ENCODE measurements at regions not wholly inside any gene's neighbourhood (a gene's known extent, or its start where the extent isn't known, plus 50 kb on each side); places are given as distances from the start of the nearest gene placed in this dataset.

GRCh38 chr1:238777551-238777950 is 608.8 kb upstream of the CHRM3 start:
- no peaks in the 10 kb centered on the region for H3K9me3 ChIP-seq (ENCODE audit: insufficient read depth, low read depth, low read length)
- H3K4me1 ChIP-seq (ENCODE audit: insufficient read depth, low read length), result no peaks in the 10 kb centered on the region
- no peak overlapping the region for H3K4me3 ChIP-seq (ENCODE audit: insufficient read depth, low read depth, low read length)
- FAIRE-seq, result no peak
- no peaks in the 10 kb centered on the region for H3K36me3 Mint-ChIP-seq (ENCODE audit: low read depth, unreplicated experiment)
- peak overlapping the region; percentile 28 for H3K27ac Mint-ChIP-seq (ENCODE audit: unreplicated experiment)
- H3K9ac ChIP-seq (ENCODE audit: low read length), result no peak overlapping the region
- H2AFZ ChIP-seq (ENCODE audit: low read depth, low read length), result no peak overlapping the region
- H4K20me1 ChIP-seq (ENCODE audit: insufficient read depth, low read length), result no peaks in the 10 kb centered on the region
- no peaks in the 10 kb centered on the region for H3K36me3 ChIP-seq (ENCODE audit: insufficient read depth, low read length)
- H3K27ac ChIP-seq (ENCODE audit: low read depth, low read length), result no peak overlapping the region
- TF ChIP-seq EZH2 (IDR thresholded peaks at IDR 0.05; ENCODE audit: insufficient read depth, low read length), result no peak
- no peak for TF ChIP-seq CTCF (IDR thresholded peaks at IDR 0.05; ENCODE audit: insufficient read depth, low read depth, low read length)
- no peaks in the 10 kb centered on the region for H3K27me3 Mint-ChIP-seq (ENCODE audit: low read depth, unreplicated experiment)
- H3K4me3 Mint-ChIP-seq (ENCODE audit: unreplicated experiment), result no peak overlapping the region
- no peaks in the 10 kb centered on the region for H3K27me3 ChIP-seq (ENCODE audit: insufficient read depth, low read length)
- H3K9me3 Mint-ChIP-seq (ENCODE audit: unreplicated experiment), result peaks cover 1% of the 10 kb centered on the region
- peak; percentile 46 for DNase-seq (ENCODE audit: low read depth)
- peaks cover 10% of the 10 kb centered on the region for H3K4me1 Mint-ChIP-seq (ENCODE audit: low read depth, unreplicated experiment)
- no peaks in the 10 kb centered on the region for H3K79me2 ChIP-seq (ENCODE audit: insufficient read depth, low read length)
- no peak overlapping the region for H3K4me2 ChIP-seq (ENCODE audit: low read length)

GRCh38 chr1:238776126-238776525 is 610.2 kb upstream of the CHRM3 start:
- no peak overlapping the region for H3K9ac ChIP-seq (ENCODE audit: low read length)
- TF ChIP-seq EZH2 (IDR thresholded peaks at IDR 0.05; ENCODE audit: insufficient read depth, low read length) (no peak), CTCF (IDR thresholded peaks at IDR 0.05; ENCODE audit: insufficient read depth, low read depth, low read length) (no peak)
- H3K4me3 ChIP-seq (ENCODE audit: insufficient read depth, low read depth, low read length), result no peak overlapping the region
- H4K20me1 ChIP-seq (ENCODE audit: insufficient read depth, low read length), result no peaks in the 10 kb centered on the region
- Mint-ChIP-seq H3K9me3 (ENCODE audit: unreplicated experiment) (peaks cover 1% of the 10 kb centered on the region), H3K4me1 (ENCODE audit: low read depth, unreplicated experiment) (peaks cover 10% of the 10 kb centered on the region), H3K27me3 (ENCODE audit: low read depth, unreplicated experiment) (no peaks in the 10 kb centered on the region), H3K36me3 (ENCODE audit: low read depth, unreplicated experiment) (no peaks in the 10 kb centered on the region), H3K4me3 (ENCODE audit: unreplicated experiment) (no peak overlapping the region), H3K27ac (ENCODE audit: unreplicated experiment) (no peak overlapping the region)
- no peak overlapping the region for H3K27ac ChIP-seq (ENCODE audit: low read depth, low read length)
- no peaks in the 10 kb centered on the region for H3K79me2 ChIP-seq (ENCODE audit: insufficient read depth, low read length)
- H3K36me3 ChIP-seq (ENCODE audit: insufficient read depth, low read length), result no peaks in the 10 kb centered on the region
- H3K27me3 ChIP-seq (ENCODE audit: insufficient read depth, low read length), result no peaks in the 10 kb centered on the region
- DNase-seq (ENCODE audit: low read depth) (no peak), FAIRE-seq (no peak)
- no peaks in the 10 kb centered on the region for H3K4me1 ChIP-seq (ENCODE audit: insufficient read depth, low read length)
- H2AFZ ChIP-seq (ENCODE audit: low read depth, low read length), result no peak overlapping the region
- H3K4me2 ChIP-seq (ENCODE audit: low read length), result no peak overlapping the region
- H3K9me3 ChIP-seq (ENCODE audit: insufficient read depth, low read depth, low read length), result no peaks in the 10 kb centered on the region

GRCh38 chr1:238772322-238772721 is 614.0 kb upstream of the CHRM3 start:
- no peaks in the 10 kb centered on the region for H3K79me2 ChIP-seq (ENCODE audit: insufficient read depth, low read length)
- Mint-ChIP-seq H3K4me1 (ENCODE audit: low read depth, unreplicated experiment) (peaks cover 3% of the 10 kb centered on the region), H3K9me3 (ENCODE audit: unreplicated experiment) (no peaks in the 10 kb centered on the region), H3K36me3 (ENCODE audit: low read depth, unreplicated experiment) (no peaks in the 10 kb centered on the region), H3K27ac (ENCODE audit: unreplicated experiment) (no peak overlapping the region), H3K4me3 (ENCODE audit: unreplicated experiment) (no peak overlapping the region), H3K27me3 (ENCODE audit: low read depth, unreplicated experiment) (no peaks in the 10 kb centered on the region)
- TF ChIP-seq CTCF (IDR thresholded peaks at IDR 0.05; ENCODE audit: insufficient read depth, low read depth, low read length), result no peak
- TF ChIP-seq EZH2 (IDR thresholded peaks at IDR 0.05; ENCODE audit: insufficient read depth, low read length), result no peak
- DNase-seq (ENCODE audit: low read depth), result peak; percentile 41
- no peak overlapping the region for H3K4me3 ChIP-seq (ENCODE audit: insufficient read depth, low read depth, low read length)
- H3K4me1 ChIP-seq (ENCODE audit: insufficient read depth, low read length), result no peaks in the 10 kb centered on the region
- no peak overlapping the region for H3K9ac ChIP-seq (ENCODE audit: low read length)
- H4K20me1 ChIP-seq (ENCODE audit: insufficient read depth, low read length), result no peaks in the 10 kb centered on the region
- H3K27ac ChIP-seq (ENCODE audit: low read depth, low read length), result no peak overlapping the region
- no peaks in the 10 kb centered on the region for H3K27me3 ChIP-seq (ENCODE audit: insufficient read depth, low read length)
- no peaks in the 10 kb centered on the region for H3K9me3 ChIP-seq (ENCODE audit: insufficient read depth, low read depth, low read length)
- H2AFZ ChIP-seq (ENCODE audit: low read depth, low read length), result no peak overlapping the region
- H3K4me2 ChIP-seq (ENCODE audit: low read length), result no peak overlapping the region
- no peak for FAIRE-seq
- H3K36me3 ChIP-seq (ENCODE audit: insufficient read depth, low read length), result no peaks in the 10 kb centered on the region

Data from astrocyte (in vitro differentiated cells and primary cell).